Calu3 (cell line): ENCODE measurements at regions not wholly inside any gene's neighbourhood (a gene's known extent, or its start where the extent isn't known, plus 50 kb on each side); places are given as distances from the start of the nearest gene placed in this dataset.

Experiments
- BruUV-seq: library from RNA; stranded (reverse); fragments of 400-500 nt; replicated peaks from 2 replicates; lab custom pipeline; 2021; lab: Mats Ljungman, UMichigan
- CTCF ChIA-PET: fragments of 300-600 bp; sonication (Branson Sonifier 250); formaldehyde crosslinking; loops from one replicate; lab custom pipeline; 2022; ENCODE audit warnings: antibody characterized with exemption; lab: Charles Lee
- DNase-seq: peaks from one replicate; pipeline ENCODE4 v3.0.0; 2022
- H3K27ac Mint-ChIP-seq: one replicate; pipeline ENCODE4 v1.8.0; 2022; ENCODE audit warnings: mixed read lengths; ENCODE audit not compliant: unreplicated experiment
- H3K27me3 Mint-ChIP-seq: one replicate; pipeline ENCODE4 v1.8.0; 2022; ENCODE audit warnings: mixed read lengths; ENCODE audit not compliant: unreplicated experiment
- H3K36me3 Mint-ChIP-seq: one replicate; pipeline ENCODE4 v1.8.0; 2022; ENCODE audit warnings: mild to moderate bottlenecking, moderate library complexity, mixed read lengths; ENCODE audit not compliant: insufficient read depth, unreplicated experiment
- H3K4me1 Mint-ChIP-seq: one replicate; pipeline ENCODE4 v1.8.0; 2022; ENCODE audit warnings: mild to moderate bottlenecking, low read depth, mixed read lengths; ENCODE audit not compliant: unreplicated experiment
- H3K4me3 Mint-ChIP-seq: one replicate; pipeline ENCODE4 v1.8.0; 2022; ENCODE audit warnings: mild to moderate bottlenecking, low read depth, moderate library complexity, mixed read lengths; ENCODE audit not compliant: unreplicated experiment
- H3K9me3 Mint-ChIP-seq: one replicate; pipeline ENCODE4 v1.8.0; 2022; ENCODE audit warnings: low read depth, mixed read lengths; ENCODE audit not compliant: unreplicated experiment
- CTCF ChIP-seq: fragments of 200-600 bp; IDR thresholded peaks from one replicate; pipeline ENCODE4 v1.8.0; 2022; ENCODE audit warnings: antibody characterized with exemption; ENCODE audit not compliant: unreplicated experiment
- intact Hi-C: fragments of 100-400 bp; cut with micrococcal nuclease; formaldehyde crosslinking; loops from one replicate; pipeline ENCODE4 v1.10.0; 2022; ENCODE audit not compliant: unreplicated experiment

- BruUV-seq: no TSS peak
- Mint-ChIP-seq H3K9me3 (no peaks in the 10 kb centered on the region), H3K4me3 (no peak overlapping the region), H3K27ac (no peak overlapping the region), H3K4me1 (no peaks in the 10 kb centered on the region), H3K27me3 (no peaks in the 10 kb centered on the region), H3K36me3 (no peaks in the 10 kb centered on the region)
- no peak for TF ChIP-seq CTCF
- CTCF ChIA-PET: no interaction called here
- intact Hi-C loops: no loop called here
- no peak for DNase-seq
Observed at GRCh38 chr9:103867886-103868285, 226.2 kb upstream of the SMC2 start.

- Mint-ChIP-seq H3K36me3 (no peaks in the 10 kb centered on the region), H3K9me3 (no peaks in the 10 kb centered on the region), H3K4me3 (no peak overlapping the region), H3K4me1 (no peaks in the 10 kb centered on the region), H3K27ac (no peak overlapping the region), H3K27me3 (no peaks in the 10 kb centered on the region)
- TF ChIP-seq CTCF: no peak
- no TSS peak for BruUV-seq
- DNase-seq: no peak
- CTCF ChIA-PET: no interaction called here
- intact Hi-C loops: no loop called here
Observed at GRCh38 chr9:103872811-103873210, 221.3 kb upstream of the SMC2 start.

- Mint-ChIP-seq H3K27ac (no peak overlapping the region), H3K27me3 (no peaks in the 10 kb centered on the region), H3K4me1 (no peaks in the 10 kb centered on the region), H3K4me3 (no peak overlapping the region), H3K36me3 (no peaks in the 10 kb centered on the region), H3K9me3 (no peaks in the 10 kb centered on the region)
- intact Hi-C loops: no loop called here
- TF ChIP-seq CTCF: no peak
- CTCF ChIA-PET: no interaction called here
- DNase-seq: no peak
- no TSS peak for BruUV-seq
Observed at GRCh38 chr9:103881419-103881818, 212.7 kb upstream of the SMC2 start.

DNA sequence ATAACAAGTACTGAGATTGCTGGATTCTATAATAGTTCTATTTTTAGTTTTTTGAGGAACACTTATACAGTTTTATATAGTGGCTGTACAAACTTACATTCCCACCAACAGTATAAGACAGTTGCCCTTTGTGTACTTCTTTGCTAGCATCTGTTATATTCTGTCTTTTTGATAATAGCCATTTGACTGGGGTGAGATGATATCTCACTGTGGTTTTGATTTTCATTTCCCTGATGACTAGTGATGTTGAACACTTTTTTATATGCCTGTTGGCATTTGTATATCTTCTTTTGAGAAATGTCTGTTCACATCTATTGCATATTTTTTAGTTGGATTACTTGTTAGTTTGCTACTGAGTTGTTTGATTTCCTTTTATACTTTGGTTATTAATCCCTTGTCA, 204.1 kb upstream of the SMC2 start:
- TF ChIP-seq CTCF: no peak
- no peaks in the 10 kb centered on the region for H3K9me3 Mint-ChIP-seq
- no TSS peak for BruUV-seq
- no peaks in the 10 kb centered on the region for H3K27me3 Mint-ChIP-seq
- intact Hi-C loops: no loop called here
- H3K27ac Mint-ChIP-seq: no peak overlapping the region
- H3K4me3 Mint-ChIP-seq: no peak overlapping the region
- DNase-seq: no peak
- CTCF ChIA-PET: no interaction called here
- no peaks in the 10 kb centered on the region for H3K4me1 Mint-ChIP-seq
- no peaks in the 10 kb centered on the region for H3K36me3 Mint-ChIP-seq
